Erythroblast (primary cell): ENCODE measurements at regions not wholly inside any gene's neighbourhood (a gene's known extent, or its start where the extent isn't known, plus 50 kb on each side); places are given as distances from the start of the nearest gene placed in this dataset.

ENCODE experiments used
- GATA1 ChIP-seq: IDR thresholded peaks from 2 replicates; pipeline ENCODE4 v1.6.1; 2011; ENCODE audit warnings: low read depth, mild to moderate bottlenecking, control low read depth, low read length, moderate library complexity
- POLR2A ChIP-seq: IDR thresholded peaks from 2 replicates; pipeline ENCODE4 v1.6.1; 2011; ENCODE audit warnings: mild to moderate bottlenecking, low read length

DNA sequence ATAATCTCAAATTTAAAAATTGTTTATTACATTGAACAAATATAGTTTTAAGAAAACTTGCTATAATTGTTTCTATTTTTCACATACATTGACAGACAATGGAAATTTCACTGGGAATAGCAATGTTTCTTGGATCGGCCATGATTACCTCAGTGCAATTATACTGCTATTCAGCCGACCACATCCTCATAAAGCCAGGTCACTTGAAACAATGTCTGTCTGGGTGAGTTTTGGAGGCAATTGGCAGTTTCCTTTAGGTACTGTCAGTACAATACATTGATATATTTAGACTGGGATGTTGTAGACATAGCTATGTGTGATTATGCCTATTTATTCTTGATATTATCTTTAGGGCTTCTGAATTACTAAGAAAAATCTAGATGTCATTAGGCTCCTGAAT is 89.5 kb upstream of the VEGFC start:
- TF ChIP-seq POLR2A, result no peak
- TF ChIP-seq GATA1, result no peak
